ENCODE measurements at regions not wholly inside any gene's neighbourhood (a gene's known extent, or its start where the extent isn't known, plus 50 kb on each side); places are given as distances from the start of the nearest gene placed in this dataset.

- no peak overlapping the region for H2AFZ ChIP-seq (ENCODE audit: low read length)
- BruUV-seq (replicated peaks) = no TSS peak
- no peaks in the 10 kb centered on the region for H3F3A ChIP-seq (ENCODE audit: low read length, unreplicated experiment)
- no peaks in the 10 kb centered on the region for H3K36me3 ChIP-seq (ENCODE audit: low read depth, low read length)
- H3K4me3 ChIP-seq (ENCODE audit: low read length) = no peak overlapping the region
- no peaks in the 10 kb centered on the region for H3K79me2 ChIP-seq (ENCODE audit: low read length)
- intact Hi-C loops (cut with micrococcal nuclease) = no loop called here
- TF ChIP-seq CTCF (conservative IDR thresholded peaks at IDR 0.05; ENCODE audit: low read depth, low read length) (no peak), EZH2phosphoT487 (IDR thresholded peaks at IDR 0.05; ENCODE audit: borderline replicate concordance, low read length) (no peak), EZH2 (IDR thresholded peaks at IDR 0.05; ENCODE audit: low read length, unreplicated experiment) (no peak)
- H3K27me3 ChIP-seq (ENCODE audit: low read length) = no peaks in the 10 kb centered on the region
- H3K9ac ChIP-seq (ENCODE audit: low read length) = no peak overlapping the region
- ATAC-seq (no peak), DNase-seq (no peak)
- H3K27ac ChIP-seq (ENCODE audit: low read length) = no peak overlapping the region
- no peaks in the 10 kb centered on the region for H4K20me1 ChIP-seq (ENCODE audit: low read length)
- no peaks in the 10 kb centered on the region for H3K9me2 ChIP-seq (replicated peaks; ENCODE audit: low read length)
- H3K4me2 ChIP-seq (ENCODE audit: low read length) = no peak overlapping the region
- CTCF ChIA-PET = no interaction called here
- no peaks in the 10 kb centered on the region for H3K4me1 ChIP-seq (ENCODE audit: insufficient read depth, low read length)
- POLR2A ChIA-PET (ENCODE audit: unreplicated experiment) = no interaction called here
- no peaks in the 10 kb centered on the region for H3K9me3 ChIP-seq (ENCODE audit: low read length)
Observed at GRCh38 chr2:208935531-208935930, 488.3 kb upstream of the MAP2 start.

GRCh38 chr2:208937521-208937920 lies 486.3 kb upstream of the MAP2 start:
- Histone ChIP-seq H3K27me3 (ENCODE audit: low read length) (no peaks in the 10 kb centered on the region), H4K20me1 (ENCODE audit: low read length) (no peaks in the 10 kb centered on the region), H3K4me3 (ENCODE audit: low read length) (no peak overlapping the region), H3K27ac (ENCODE audit: low read length) (no peak overlapping the region), H3K79me2 (ENCODE audit: low read length) (no peaks in the 10 kb centered on the region), H2AFZ (ENCODE audit: low read length) (no peak overlapping the region), H3K9me3 (ENCODE audit: low read length) (no peaks in the 10 kb centered on the region), H3K36me3 (ENCODE audit: low read depth, low read length) (no peaks in the 10 kb centered on the region), H3K9me2 (replicated peaks; ENCODE audit: low read length) (no peaks in the 10 kb centered on the region), H3K4me1 (ENCODE audit: insufficient read depth, low read length) (no peaks in the 10 kb centered on the region), H3K4me2 (ENCODE audit: low read length) (no peak overlapping the region), H3F3A (ENCODE audit: low read length, unreplicated experiment) (no peaks in the 10 kb centered on the region), H3K9ac (ENCODE audit: low read length) (no peak overlapping the region)
- intact Hi-C loops (cut with micrococcal nuclease) = no loop called here
- ChIA-PET CTCF (no interaction called here), POLR2A (ENCODE audit: unreplicated experiment) (no interaction called here)
- BruUV-seq (replicated peaks) = no TSS peak
- no peak for DNase-seq
- ATAC-seq = no peak
- no peak for TF ChIP-seq EZH2 (IDR thresholded peaks at IDR 0.05; ENCODE audit: low read length, unreplicated experiment)
- TF ChIP-seq EZH2phosphoT487 (IDR thresholded peaks at IDR 0.05; ENCODE audit: borderline replicate concordance, low read length) = no peak

GRCh38 chr2:208939852-208940251 lies 484.0 kb upstream of the MAP2 start:
- no peak for DNase-seq
- CTCF ChIA-PET = no interaction called here

More at GRCh38 chr2:208939852-208940251, 484.0 kb upstream of the MAP2 start:
- POLR2A ChIA-PET (ENCODE audit: unreplicated experiment) = no interaction called here
- H3K9me3 ChIP-seq (ENCODE audit: low read length) = no peaks in the 10 kb centered on the region
- H4K20me1 ChIP-seq (ENCODE audit: low read length) = no peaks in the 10 kb centered on the region
- H3K27ac ChIP-seq (ENCODE audit: low read length) = no peak overlapping the region
- H3K9ac ChIP-seq (ENCODE audit: low read length) = no peak overlapping the region
- no peaks in the 10 kb centered on the region for H3F3A ChIP-seq (ENCODE audit: low read length, unreplicated experiment)
- no peak overlapping the region for H2AFZ ChIP-seq (ENCODE audit: low read length)
- no peaks in the 10 kb centered on the region for H3K27me3 ChIP-seq (ENCODE audit: low read length)
- H3K4me1 ChIP-seq (ENCODE audit: insufficient read depth, low read length) = no peaks in the 10 kb centered on the region
- no TSS peak for BruUV-seq (replicated peaks)
- H3K4me3 ChIP-seq (ENCODE audit: low read length) = no peak overlapping the region
- no peak for ATAC-seq
- no peaks in the 10 kb centered on the region for H3K36me3 ChIP-seq (ENCODE audit: low read depth, low read length)
- no peaks in the 10 kb centered on the region for H3K79me2 ChIP-seq (ENCODE audit: low read length)
- TF ChIP-seq CTCF (conservative IDR thresholded peaks at IDR 0.05; ENCODE audit: low read depth, low read length) (no peak), EZH2 (IDR thresholded peaks at IDR 0.05; ENCODE audit: low read length, unreplicated experiment) (no peak), EZH2phosphoT487 (IDR thresholded peaks at IDR 0.05; ENCODE audit: borderline replicate concordance, low read length) (no peak)
- intact Hi-C loops (cut with micrococcal nuclease) = no loop called here
- no peaks in the 10 kb centered on the region for H3K9me2 ChIP-seq (replicated peaks; ENCODE audit: low read length)
- H3K4me2 ChIP-seq (ENCODE audit: low read length) = no peak overlapping the region

Data from PC-3 (cell line).